ENCODE measurements at regions not wholly inside any gene's neighbourhood (a gene's known extent, or its start where the extent isn't known, plus 50 kb on each side); places are given as distances from the start of the nearest gene placed in this dataset.

- no peak overlapping the region for H3K4me3 ChIP-seq (ENCODE audit: low read depth, low read length)
- DNase-seq (ENCODE audit: low read depth, low spot score) = no peak
- ChIA-PET POLR2A (no interaction called here), CTCF (no interaction called here)
- TF ChIP-seq CTCF (IDR thresholded peaks at IDR 0.05; ENCODE audit: insufficient read depth, low read length, missing control alignments) = no peak
Measured at GRCh38 chr20:19114410-19114809, 98.0 kb upstream of the SLC24A3 start.

- POLR2A ChIA-PET = no interaction called here
- CTCF ChIA-PET = no interaction called here
Measured at GRCh38 chr20:19115581-19115980, 96.9 kb upstream of the SLC24A3 start.

GRCh38 chr20:19120011-19120410 is 92.4 kb upstream of the SLC24A3 start:
- CTCF ChIA-PET = no interaction called here
- no peak overlapping the region for H3K4me3 ChIP-seq (ENCODE audit: low read depth, low read length)
- POLR2A ChIA-PET = no interaction called here
- no peak for DNase-seq (ENCODE audit: low read depth, low spot score)
- no peak for TF ChIP-seq CTCF (IDR thresholded peaks at IDR 0.05; ENCODE audit: insufficient read depth, low read length, missing control alignments)

More at GRCh38 chr20:19115581-19115980, 96.9 kb upstream of the SLC24A3 start:
- H3K4me3 ChIP-seq (ENCODE audit: low read depth, low read length) = no peak overlapping the region
- no peak for TF ChIP-seq CTCF (IDR thresholded peaks at IDR 0.05; ENCODE audit: insufficient read depth, low read length, missing control alignments)
- DNase-seq (ENCODE audit: low read depth, low spot score) = no peak

- no peak overlapping the region for H3K4me3 ChIP-seq (ENCODE audit: low read depth, low read length)
- ChIA-PET POLR2A (no interaction called here), CTCF (no interaction called here)
- no peak for DNase-seq (ENCODE audit: low read depth, low spot score)
- TF ChIP-seq CTCF (IDR thresholded peaks at IDR 0.05; ENCODE audit: insufficient read depth, low read length, missing control alignments) = no peak
Measured at GRCh38 chr20:19120569-19120968, 91.9 kb upstream of the SLC24A3 start.

GRCh38 chr20:19121463-19121862 is 91.0 kb upstream of the SLC24A3 start:
- POLR2A ChIA-PET = no interaction called here
- H3K4me3 ChIP-seq (ENCODE audit: low read depth, low read length) = no peak overlapping the region
- DNase-seq (ENCODE audit: low read depth, low spot score) = no peak
- CTCF ChIA-PET = no interaction called here
- TF ChIP-seq CTCF (IDR thresholded peaks at IDR 0.05; ENCODE audit: insufficient read depth, low read length, missing control alignments) = no peak

GRCh38 chr20:19121916-19122315 is 90.5 kb upstream of the SLC24A3 start:
- H3K4me3 ChIP-seq (ENCODE audit: low read depth, low read length) = no peak overlapping the region
- TF ChIP-seq CTCF (IDR thresholded peaks at IDR 0.05; ENCODE audit: insufficient read depth, low read length, missing control alignments) = no peak
- DNase-seq (ENCODE audit: low read depth, low spot score) = no peak
- POLR2A ChIA-PET = no interaction called here
- CTCF ChIA-PET = no interaction called here
